OCI-LY7 (cell line): ENCODE measurements at regions not wholly inside any gene's neighbourhood (a gene's known extent, or its start where the extent isn't known, plus 50 kb on each side); places are given as distances from the start of the nearest gene placed in this dataset.

Source experiments
- BruUV-seq: library from RNA; stranded (reverse); fragments of 400-500 nt; replicated peaks from 2 replicates; lab custom pipeline; 2021; lab: Mats Ljungman, UMichigan
- CTCF ChIA-PET: fragments of 300-600 bp; sonication (Branson Sonifier 250); formaldehyde crosslinking; loops from one replicate; lab custom pipeline; 2022; ENCODE audit warnings: antibody characterized with exemption; ENCODE audit not compliant: unreplicated experiment; lab: Charles Lee
- POLR2A ChIA-PET: fragments of 300-600 bp; sonication (Branson Sonifier 250); formaldehyde crosslinking; loops from one replicate; lab custom pipeline; 2022; ENCODE audit warnings: antibody characterized with exemption; lab: Charles Lee
- DNase-seq: peaks from one replicate; pipeline ENCODE4 v3.0.0-alpha.2; 2015; ENCODE audit warnings: low spot score
- H2AFZ ChIP-seq: fragments of 200-600 bp; sonication (generic), shearing (Covaris generic); 2 replicates; pipeline ENCODE4 v1.6.1; 2014; ENCODE audit warnings: mild to moderate bottlenecking, antibody characterized with exemption, low read length, moderate library complexity
- H3K27ac ChIP-seq: fragments of 200-600 bp; sonication (generic); 2 replicates; pipeline ENCODE4 v1.5.1; 2014; ENCODE audit warnings: mixed run types, low read depth, mild to moderate bottlenecking, moderate library complexity, low read length, inconsistent platforms; ENCODE audit not compliant: poor library complexity, severe bottlenecking
- H3K36me3 ChIP-seq: fragments of 200-600 bp; sonication (generic); 2 replicates; pipeline ENCODE4 v1.6.1; 2014; ENCODE audit warnings: mild to moderate bottlenecking, antibody characterized with exemption, low read length, moderate library complexity, mixed read lengths; ENCODE audit not compliant: insufficient read depth
- H3K4me1 ChIP-seq: fragments of 200-600 bp; sonication (generic); 2 replicates; pipeline ENCODE4 v1.5.1; 2014; ENCODE audit warnings: mild to moderate bottlenecking, low read length; ENCODE audit not compliant: insufficient read depth, poor library complexity, severe bottlenecking
- H3K4me2 ChIP-seq: fragments of 200-600 bp; sonication (generic); 2 replicates; pipeline ENCODE4 v1.6.1; 2014; ENCODE audit warnings: mild to moderate bottlenecking, low read length
- H3K4me3 ChIP-seq: fragments of 200-600 bp; sonication (generic); 2 replicates; pipeline ENCODE4 v1.5.1; 2014; ENCODE audit warnings: mild to moderate bottlenecking, low read depth, low read length; ENCODE audit not compliant: poor library complexity, severe bottlenecking
- H3K79me2 ChIP-seq: fragments of 200-600 bp; sonication (generic); 2 replicates; pipeline ENCODE4 v1.6.1; 2016; ENCODE audit warnings: low read depth, mild to moderate bottlenecking, low read length, moderate library complexity, mixed read lengths; ENCODE audit not compliant: insufficient read depth
- H3K9me2 ChIP-seq: fragments of 200-600 bp; sonication (generic); 2 replicates; pipeline ENCODE4 v1.6.1; 2016; ENCODE audit warnings: mild to moderate bottlenecking, low read length, mixed read lengths; ENCODE audit not compliant: insufficient read depth
- H3K9me3 ChIP-seq: fragments of 200-600 bp; sonication (generic); 2 replicates; pipeline ENCODE4 v1.6.1; 2014; ENCODE audit warnings: mild to moderate bottlenecking, mixed run types, low read length, mixed read lengths
- H4K20me1 ChIP-seq: fragments of 200-600 bp; sonication (generic); 2 replicates; pipeline ENCODE4 v1.6.1; 2014; ENCODE audit warnings: mild to moderate bottlenecking, antibody characterized with exemption, low read length, moderate library complexity, mixed read lengths; ENCODE audit not compliant: insufficient read depth
- EZH2phosphoT487 ChIP-seq: fragments of 200-600 bp; sonication (generic); IDR thresholded peaks from 2 replicates; pipeline ENCODE4 v1.6.1; 2018; ENCODE audit warnings: low read depth, borderline replicate concordance, mild to moderate bottlenecking, mixed run types, antibody characterized with exemption, low read length, moderate library complexity, mixed read lengths
- intact Hi-C: fragments of 100-400 bp; cut with micrococcal nuclease; formaldehyde crosslinking; loops from one replicate; pipeline ENCODE4 v1.10.0; 2022; ENCODE audit not compliant: unreplicated experiment
- TF ChIP-seq, protein P1 (sequence below): fragments of 200-600 bp; sonication (generic); conservative IDR thresholded peaks from 2 replicates; pipeline ENCODE4 v1.5.1; 2014; ENCODE audit warnings: mild to moderate bottlenecking, antibody characterized with exemption, low read length, moderate library complexity, mixed read lengths

DNA sequence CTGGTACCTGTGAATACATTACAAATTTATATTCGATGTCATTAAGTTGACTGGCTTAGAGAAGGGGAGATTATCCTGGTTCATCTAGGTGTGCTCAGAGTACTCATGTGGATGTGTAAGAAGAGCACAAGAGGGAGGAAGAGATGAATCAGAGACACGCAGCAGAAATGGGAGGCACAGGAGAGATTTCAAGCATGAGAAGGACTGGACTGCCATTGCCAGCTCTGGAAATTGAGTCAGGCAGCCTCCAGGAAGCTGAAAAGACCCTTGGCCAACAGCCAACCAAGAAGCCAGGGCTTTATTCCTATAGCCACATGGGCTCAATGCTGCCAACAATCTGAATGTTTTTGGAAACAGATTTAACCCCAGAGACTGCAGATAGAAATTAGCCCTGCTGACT lies 1390.0 kb downstream of the STIM2 start:
- CTCF ChIA-PET = no interaction called here
- POLR2A ChIA-PET = interaction anchor here (0.6 kb wide), 1 partner anchor 904 kb away, joined by 3 read pairs; no protein-coding TSS in a partner anchor
- no TSS peak for BruUV-seq

DNA sequence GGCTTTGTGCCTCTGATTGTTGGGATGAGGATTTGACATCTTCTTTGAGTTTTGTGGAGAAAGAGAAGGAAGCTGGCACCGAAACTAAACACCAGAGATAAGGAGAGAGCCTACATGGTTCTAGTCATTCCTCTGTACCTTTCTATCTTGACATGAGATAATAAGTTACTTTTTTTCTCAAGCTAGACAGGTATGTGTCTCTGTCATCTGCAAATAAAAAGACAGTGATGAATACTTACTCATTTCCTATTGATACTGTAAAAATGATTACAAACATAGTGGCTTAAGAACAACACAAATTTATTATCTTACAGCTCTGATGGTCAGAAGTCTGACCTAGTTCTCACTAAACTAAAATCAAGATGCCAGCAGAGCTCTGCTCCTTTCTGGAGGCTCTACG lies 1391.2 kb downstream of the STIM2 start:
- Histone ChIP-seq H3K9me2 (no peaks in the 10 kb centered on the region), H4K20me1 (no peaks in the 10 kb centered on the region), H3K27ac (no peak overlapping the region), H3K9me3 (no peaks in the 10 kb centered on the region), H2AFZ (no peak overlapping the region), H3K79me2 (no peaks in the 10 kb centered on the region), H3K4me3 (no peak overlapping the region), H3K4me2 (no peak overlapping the region), H3K36me3 (no peaks in the 10 kb centered on the region), H3K4me1 (no peaks in the 10 kb centered on the region)
- CTCF ChIA-PET = no interaction called here
- no TSS peak for BruUV-seq
- no peak for DNase-seq
- POLR2A ChIA-PET = interaction anchor here (0.6 kb wide), 1 partner anchor 267 kb away, joined by 4 read pairs; no protein-coding TSS in a partner anchor
- intact Hi-C loops = no loop called here
- TF ChIP-seq, protein P1, sequence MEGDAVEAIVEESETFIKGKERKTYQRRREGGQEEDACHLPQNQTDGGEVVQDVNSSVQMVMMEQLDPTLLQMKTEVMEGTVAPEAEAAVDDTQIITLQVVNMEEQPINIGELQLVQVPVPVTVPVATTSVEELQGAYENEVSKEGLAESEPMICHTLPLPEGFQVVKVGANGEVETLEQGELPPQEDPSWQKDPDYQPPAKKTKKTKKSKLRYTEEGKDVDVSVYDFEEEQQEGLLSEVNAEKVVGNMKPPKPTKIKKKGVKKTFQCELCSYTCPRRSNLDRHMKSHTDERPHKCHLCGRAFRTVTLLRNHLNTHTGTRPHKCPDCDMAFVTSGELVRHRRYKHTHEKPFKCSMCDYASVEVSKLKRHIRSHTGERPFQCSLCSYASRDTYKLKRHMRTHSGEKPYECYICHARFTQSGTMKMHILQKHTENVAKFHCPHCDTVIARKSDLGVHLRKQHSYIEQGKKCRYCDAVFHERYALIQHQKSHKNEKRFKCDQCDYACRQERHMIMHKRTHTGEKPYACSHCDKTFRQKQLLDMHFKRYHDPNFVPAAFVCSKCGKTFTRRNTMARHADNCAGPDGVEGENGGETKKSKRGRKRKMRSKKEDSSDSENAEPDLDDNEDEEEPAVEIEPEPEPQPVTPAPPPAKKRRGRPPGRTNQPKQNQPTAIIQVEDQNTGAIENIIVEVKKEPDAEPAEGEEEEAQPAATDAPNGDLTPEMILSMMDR = no peak
- no peak for TF ChIP-seq EZH2phosphoT487

More for the DNA sequence above, 1390.0 kb downstream of the STIM2 start:
- H3K9me2 ChIP-seq = no peaks in the 10 kb centered on the region
- H3K27ac ChIP-seq = no peak overlapping the region
- no peaks in the 10 kb centered on the region for H3K79me2 ChIP-seq
- no peak overlapping the region for H3K4me2 ChIP-seq
- TF ChIP-seq, protein P1 = no peak
- no peak for TF ChIP-seq EZH2phosphoT487
- no peaks in the 10 kb centered on the region for H3K36me3 ChIP-seq
- no peak overlapping the region for H3K4me3 ChIP-seq
- no peaks in the 10 kb centered on the region for H4K20me1 ChIP-seq
- no peak overlapping the region for H2AFZ ChIP-seq
- H3K9me3 ChIP-seq = no peaks in the 10 kb centered on the region
- intact Hi-C loops = no loop called here
- DNase-seq = no peak
- H3K4me1 ChIP-seq = no peaks in the 10 kb centered on the region

DNA sequence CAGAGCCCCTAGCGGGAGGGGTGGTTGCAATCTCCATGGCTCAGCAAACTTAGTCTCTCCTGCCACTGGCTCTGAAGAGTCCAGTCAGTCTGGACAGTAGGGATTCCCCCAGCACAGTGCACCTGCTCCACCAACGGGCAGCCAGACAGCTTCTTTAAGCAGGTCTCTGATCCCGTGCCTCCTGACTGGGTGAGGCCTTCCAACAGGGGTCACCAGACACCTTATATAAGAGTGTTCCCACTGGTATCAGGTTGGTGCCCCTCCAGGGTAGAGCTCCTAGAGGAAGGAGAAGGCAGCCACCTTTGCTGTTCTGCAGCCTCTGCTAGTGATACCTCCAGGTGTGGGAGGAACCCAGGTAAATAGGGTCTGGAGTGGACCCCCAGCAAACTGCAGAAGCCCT lies 1393.4 kb downstream of the STIM2 start:
- Histone ChIP-seq H3K4me3 (no peak overlapping the region), H3K4me2 (no peak overlapping the region), H3K4me1 (no peaks in the 10 kb centered on the region), H3K9me2 (no peaks in the 10 kb centered on the region), H3K36me3 (no peaks in the 10 kb centered on the region), H3K9me3 (no peaks in the 10 kb centered on the region), H2AFZ (no peak overlapping the region), H3K79me2 (no peaks in the 10 kb centered on the region), H3K27ac (no peak overlapping the region), H4K20me1 (no peaks in the 10 kb centered on the region)
- ChIA-PET POLR2A (no interaction called here), CTCF (no interaction called here)
- no peak for TF ChIP-seq EZH2phosphoT487
- TF ChIP-seq, protein P1 = no peak
- no TSS peak for BruUV-seq
- intact Hi-C loops = no loop called here
- no peak for DNase-seq
